Spinal cord (tissue), 9 donors: ENCODE measurements at regions not wholly inside any gene's neighbourhood (a gene's known extent, or its start where the extent isn't known, plus 50 kb on each side); places are given as distances from the start of the nearest gene placed in this dataset.

Experiments
- DNase-seq, 6 donors: peaks; one replicate each; pipeline versions ENCODE4 v3.0.0 to v3.0.0-alpha.2; 2013 to 2015; ENCODE audit warnings: low spot score in 6 of 6, low read depth in 4 of 6
- H3K27ac ChIP-seq: one replicate; pipeline ENCODE4 v1.5.1; 2013; ENCODE audit warnings: low read depth, low read length, control low read depth
- H3K27me3 ChIP-seq: one replicate; pipeline ENCODE4 v1.6.1; 2013; ENCODE audit warnings: low read length; ENCODE audit not compliant: control insufficient read depth, insufficient read depth
- H3K36me3 ChIP-seq: one replicate; pipeline ENCODE4 v1.6.1; 2013; ENCODE audit warnings: low read length; ENCODE audit not compliant: control insufficient read depth, insufficient read depth
- H3K4me1 ChIP-seq: one replicate; pipeline ENCODE4 v1.6.1; 2013; ENCODE audit warnings: low read length; ENCODE audit not compliant: control insufficient read depth, insufficient read depth
- H3K4me3 ChIP-seq: one replicate; pipeline ENCODE4 v1.5.1; 2013; ENCODE audit warnings: low read depth, low read length, control low read depth
- H3K9me3 ChIP-seq: one replicate; pipeline ENCODE4 v1.6.1; 2013; ENCODE audit warnings: low read length; ENCODE audit not compliant: control insufficient read depth, insufficient read depth
- WGBS: methylation state at CpG from one replicate; pipeline ENCODE4 v1.1.5; 2013; ENCODE audit warnings: missing lambda C conversion rate; ENCODE audit not compliant: insufficient coverage; 5-methylcytosine and 5-hydroxymethylcytosine counted together
- donor health status: healthy.

GRCh38 chr2:196287523-196287922, 116.1 kb upstream of the STK17B start:
- no peak overlapping the region for H3K27ac ChIP-seq
- DNase-seq = no peak
- no peak overlapping the region for H3K4me3 ChIP-seq
- 86% methylated on average over 1 of the region's 1 CpG for WGBS
- no peaks in the 10 kb centered on the region for H3K27me3 ChIP-seq
- no peaks in the 10 kb centered on the region for H3K9me3 ChIP-seq
- H3K36me3 ChIP-seq = peaks cover 4% of the 10 kb centered on the region
- H3K4me1 ChIP-seq = no peaks in the 10 kb centered on the region

GRCh38 chr2:196288006-196288538, 116.7 kb upstream of the STK17B start:
- H3K27ac ChIP-seq = no peak overlapping the region
- no peaks in the 10 kb centered on the region for H3K27me3 ChIP-seq
- H3K9me3 ChIP-seq = no peaks in the 10 kb centered on the region
- DNase-seq = no peak
- H3K36me3 ChIP-seq = peaks cover 6% of the 10 kb centered on the region
- no peaks in the 10 kb centered on the region for H3K4me1 ChIP-seq
- 93% methylated on average over 4 of the region's 5 CpGs for WGBS
- no peak overlapping the region for H3K4me3 ChIP-seq

GRCh38 chr2:196289000-196289399, 117.6 kb upstream of the STK17B start:
- Histone ChIP-seq H3K27ac (no peak overlapping the region), H3K36me3 (peaks cover 6% of the 10 kb centered on the region), H3K4me1 (no peaks in the 10 kb centered on the region), H3K4me3 (no peak overlapping the region), H3K9me3 (no peaks in the 10 kb centered on the region), H3K27me3 (no peaks in the 10 kb centered on the region)
- no peak for DNase-seq
- no CpG with 5 or more reads among the region's 2 CpGs for WGBS

GRCh38 chr2:196290136-196290535, 118.8 kb upstream of the STK17B start:
- H3K36me3 ChIP-seq = peaks cover 6% of the 10 kb centered on the region
- no peaks in the 10 kb centered on the region for H3K4me1 ChIP-seq
- no peaks in the 10 kb centered on the region for H3K27me3 ChIP-seq
- no peak for DNase-seq
- no peak overlapping the region for H3K4me3 ChIP-seq
- no peaks in the 10 kb centered on the region for H3K9me3 ChIP-seq
- H3K27ac ChIP-seq = no peak overlapping the region

DNA sequence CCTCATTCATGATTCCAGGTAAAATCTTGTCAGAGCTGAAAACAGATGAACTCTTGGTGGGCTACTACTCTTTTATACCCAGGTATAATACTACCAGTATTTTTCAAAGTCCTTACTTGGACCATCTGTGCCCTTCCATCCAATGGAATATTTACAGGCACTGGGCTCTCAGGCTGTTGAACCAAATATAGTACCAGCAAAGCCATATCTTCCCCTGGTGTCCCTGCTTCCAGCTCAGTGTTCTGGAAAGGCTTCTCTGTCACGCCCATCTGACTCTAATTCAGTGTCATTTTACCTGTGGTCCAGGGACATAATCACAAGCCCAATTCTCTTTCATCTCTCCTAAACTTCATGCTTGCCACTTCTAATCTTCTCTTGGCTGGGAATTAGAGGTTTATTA, 119.2 kb upstream of the STK17B start:
- Histone ChIP-seq H3K27me3 (no peaks in the 10 kb centered on the region), H3K4me1 (no peaks in the 10 kb centered on the region), H3K27ac (no peak overlapping the region), H3K36me3 (peaks cover 6% of the 10 kb centered on the region), H3K4me3 (no peak overlapping the region), H3K9me3 (no peaks in the 10 kb centered on the region)
- no peak for DNase-seq
- 86% methylated on average over 1 of the region's 1 CpG for WGBS

DNA sequence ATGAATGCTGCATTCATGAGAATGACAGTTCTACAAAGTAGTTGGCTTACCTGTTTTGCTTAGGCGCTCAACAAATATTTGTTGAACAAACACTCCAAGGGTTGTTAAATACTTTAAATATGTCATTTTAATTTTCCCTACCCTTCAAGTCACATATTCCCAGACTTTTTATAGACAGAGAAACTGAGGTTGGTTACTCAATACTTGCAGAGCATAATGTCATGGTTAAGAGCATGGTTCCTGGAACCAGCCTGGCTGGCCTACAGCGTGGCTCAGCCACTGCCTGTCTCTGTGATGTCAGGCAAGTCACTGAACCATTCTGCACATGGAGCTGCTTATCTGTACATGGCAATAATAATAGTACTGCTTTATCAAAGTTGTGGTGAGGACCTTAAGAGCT, 120.0 kb upstream of the STK17B start:
- no peak for DNase-seq
- Histone ChIP-seq H3K4me1 (no peaks in the 10 kb centered on the region), H3K27ac (no peak overlapping the region), H3K9me3 (no peaks in the 10 kb centered on the region), H3K27me3 (no peaks in the 10 kb centered on the region), H3K4me3 (no peak overlapping the region), H3K36me3 (peaks cover 6% of the 10 kb centered on the region)
- WGBS = 86% methylated on average over 1 of the region's 2 CpGs

DNA sequence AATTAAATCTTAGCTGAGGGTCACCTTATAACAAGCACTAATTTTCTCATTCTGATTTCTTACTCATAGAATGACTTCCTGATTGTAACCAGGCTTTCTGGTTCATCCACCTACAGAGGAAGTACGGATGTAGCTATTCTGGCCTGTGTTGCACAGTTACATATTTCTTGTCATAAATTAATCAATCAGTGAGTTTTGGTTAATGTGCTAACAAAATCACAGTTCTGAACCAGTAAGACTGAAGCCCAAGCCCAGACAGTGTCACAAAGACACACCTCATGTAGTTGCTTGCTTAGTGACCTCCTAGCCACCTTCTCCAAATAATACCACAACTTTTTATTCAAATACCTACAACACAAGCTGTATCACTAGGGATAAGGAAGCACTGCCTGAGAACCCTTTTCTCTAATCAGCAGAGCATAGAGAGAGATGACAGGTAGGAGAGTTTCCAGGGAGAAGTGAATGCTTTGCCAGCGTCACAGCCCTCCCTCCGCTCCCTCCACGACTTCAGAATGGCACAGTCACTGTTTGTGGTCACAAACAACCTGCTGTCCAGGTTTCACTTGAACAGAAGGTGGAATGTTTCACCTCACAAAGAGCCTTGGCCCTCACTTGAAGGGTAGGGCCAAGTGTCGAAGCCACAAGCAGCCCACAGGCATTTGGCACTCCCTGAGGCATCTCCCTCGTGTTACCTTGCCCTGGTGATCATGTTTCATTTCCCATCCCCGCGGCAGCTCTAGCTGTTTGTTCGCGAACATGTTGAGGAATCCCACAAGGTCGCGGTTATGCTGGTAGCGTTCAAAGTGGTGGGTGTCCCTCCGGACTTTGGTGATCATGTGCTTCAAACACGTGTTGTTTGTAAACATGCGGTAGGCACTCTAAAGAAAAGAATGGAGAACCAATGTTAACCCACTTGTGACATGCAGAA, 120.8 kb upstream of the STK17B start:
- no peaks in the 10 kb centered on the region for H3K9me3 ChIP-seq
- no peak overlapping the region for H3K4me3 ChIP-seq
- DNase-seq = no peak
- 92% methylated on average over 12 of the region's 16 CpGs for WGBS
- peaks cover 6% of the 10 kb centered on the region for H3K36me3 ChIP-seq
- H3K27me3 ChIP-seq = no peaks in the 10 kb centered on the region
- H3K27ac ChIP-seq = no peak overlapping the region
- no peaks in the 10 kb centered on the region for H3K4me1 ChIP-seq

GRCh38 chr2:196293751-196294515, 122.6 kb upstream of the STK17B start:
- H3K4me1 ChIP-seq = no peaks in the 10 kb centered on the region
- DNase-seq = no peak
- no peak overlapping the region for H3K4me3 ChIP-seq
- H3K36me3 ChIP-seq = peaks cover 6% of the 10 kb centered on the region
- WGBS = no CpG with 5 or more reads among the region's 3 CpGs
- H3K27ac ChIP-seq = no peak overlapping the region
- no peaks in the 10 kb centered on the region for H3K9me3 ChIP-seq
- H3K27me3 ChIP-seq = no peaks in the 10 kb centered on the region

DNA sequence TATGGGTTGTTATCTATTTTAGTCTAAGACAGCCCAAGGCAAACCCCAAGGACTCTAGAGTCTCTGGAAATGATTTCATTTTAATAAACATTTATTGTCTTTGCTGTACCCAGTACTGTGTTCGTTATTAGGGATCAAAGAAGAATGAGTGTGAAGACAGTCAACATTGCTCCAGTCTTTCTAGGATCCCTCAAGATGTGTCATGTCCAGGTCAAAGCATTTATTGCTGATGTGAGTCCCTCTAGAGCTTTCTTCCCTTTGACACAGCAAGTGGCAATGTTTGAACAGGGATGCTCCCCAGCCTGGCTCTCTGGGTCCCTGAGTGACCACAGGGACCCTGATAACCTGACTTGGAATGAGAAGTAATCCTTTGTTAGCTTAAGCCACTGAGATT, 123.1 kb upstream of the STK17B start:
- Histone ChIP-seq H3K36me3 (peaks cover 6% of the 10 kb centered on the region), H3K27me3 (no peaks in the 10 kb centered on the region), H3K4me3 (no peak overlapping the region), H3K27ac (no peak overlapping the region), H3K4me1 (no peaks in the 10 kb centered on the region), H3K9me3 (no peaks in the 10 kb centered on the region)
- WGBS = no CpG with 5 or more reads among the region's 1 CpG
- no peak for DNase-seq
